ENCODE measurements at regions not wholly inside any gene's neighbourhood (a gene's known extent, or its start where the extent isn't known, plus 50 kb on each side); places are given as distances from the start of the nearest gene placed in this dataset.
"Not testable (repeated sequence)": the region's sequence is repeated elsewhere in the genome, so short reads cannot be mapped to it uniquely, and the experiment has no call there.

DNA sequence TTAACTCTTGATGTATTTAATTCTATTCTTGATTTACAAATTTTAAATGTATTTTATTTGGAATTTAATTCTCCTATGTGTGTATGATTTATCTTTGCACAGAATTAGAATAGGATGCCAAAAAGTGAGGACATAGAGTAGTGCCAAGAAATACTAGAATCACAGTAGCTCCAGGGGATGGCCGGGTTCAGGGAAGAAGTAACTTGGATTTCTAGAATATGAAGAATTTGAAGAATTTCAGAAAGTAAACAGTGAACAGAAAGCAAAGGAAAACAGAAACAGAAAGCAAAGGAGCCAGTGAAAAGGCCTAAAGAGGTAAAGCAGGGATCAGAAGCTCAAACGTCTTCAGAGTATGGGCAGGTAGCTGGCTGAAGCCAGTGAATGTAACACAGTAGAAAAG is 1187.6 kb downstream of the RPA4 start:
- DNase-seq, result no peak

DNA sequence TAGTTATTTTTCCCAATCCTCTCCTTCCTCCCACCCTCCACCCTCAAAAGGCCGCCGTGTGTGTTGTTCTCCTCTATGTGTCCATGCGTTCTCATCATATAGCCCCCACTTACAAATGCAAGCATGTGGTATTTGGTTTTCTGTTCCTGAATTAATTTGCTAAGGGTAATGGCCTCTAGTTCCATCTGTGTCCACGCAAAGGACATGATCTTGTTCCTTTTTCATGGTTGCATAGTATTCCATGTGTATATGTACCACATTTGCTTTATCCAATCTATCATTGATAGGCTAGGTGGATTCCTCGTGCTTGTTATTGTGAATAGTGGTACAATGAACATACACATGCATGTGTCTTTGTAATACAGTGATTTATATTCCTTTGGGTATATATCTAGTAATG is 1193.7 kb downstream of the RPA4 start:
- DNase-seq, result no peak

DNA sequence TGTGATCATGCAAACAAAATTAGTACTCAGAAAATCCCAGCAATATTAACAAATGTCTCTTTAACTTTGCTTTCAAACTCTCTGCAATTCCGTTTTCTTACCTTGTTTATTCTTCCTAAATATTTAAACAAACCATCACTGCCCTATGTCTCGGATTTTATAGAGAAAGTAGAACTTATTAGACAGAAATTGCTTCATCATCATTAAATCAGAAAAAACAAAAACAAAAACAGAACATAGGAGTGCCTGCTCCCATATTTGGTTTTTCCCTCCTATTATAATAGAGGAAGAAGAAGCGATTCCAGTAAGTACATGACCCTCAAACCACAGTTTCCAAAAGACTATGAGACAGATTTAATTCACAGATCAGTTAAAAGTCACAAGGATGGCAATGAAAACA is 1228.0 kb downstream of the RPA4 start:
- DNase-seq, result no peak

DNA sequence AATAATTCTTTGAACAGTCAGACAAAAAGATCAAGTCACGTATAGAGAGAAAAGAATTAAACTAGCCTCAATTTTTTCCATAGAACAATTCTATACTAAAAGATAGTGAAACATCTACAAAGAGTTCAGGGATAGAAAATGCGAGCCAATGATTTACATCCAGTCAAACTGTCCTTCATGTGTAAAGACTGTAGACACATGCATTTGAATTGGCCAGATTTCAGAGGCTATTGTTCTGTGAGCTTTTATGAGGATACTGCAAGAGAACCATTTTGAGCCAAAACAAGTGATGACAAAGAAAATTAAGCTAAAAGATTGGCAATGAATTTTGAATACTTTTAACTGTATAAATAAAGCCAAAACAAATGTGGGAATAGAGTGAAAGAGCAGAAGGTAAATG is 1230.3 kb downstream of the RPA4 start:
- DNase-seq, result no peak

DNA sequence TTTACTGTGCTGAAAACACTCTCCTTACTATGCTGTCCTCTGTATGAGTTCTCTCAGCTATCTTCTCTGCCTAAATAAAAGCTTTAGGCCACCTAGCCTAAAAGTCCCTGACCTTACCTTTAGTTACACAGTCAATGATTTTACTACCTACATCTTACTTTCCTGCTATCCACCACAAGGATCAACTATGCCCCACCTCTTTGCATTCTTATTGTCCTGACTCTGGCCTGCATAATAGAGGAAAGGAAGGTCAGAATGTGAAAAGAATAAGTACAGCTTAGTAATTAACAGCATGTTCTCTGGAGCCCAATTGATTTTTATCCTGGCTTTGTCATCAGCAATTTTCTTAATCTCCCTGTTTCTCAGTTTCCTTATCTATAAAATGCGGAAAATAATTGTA is 1257.8 kb downstream of the RPA4 start:
- DNase-seq, result no peak

DNA sequence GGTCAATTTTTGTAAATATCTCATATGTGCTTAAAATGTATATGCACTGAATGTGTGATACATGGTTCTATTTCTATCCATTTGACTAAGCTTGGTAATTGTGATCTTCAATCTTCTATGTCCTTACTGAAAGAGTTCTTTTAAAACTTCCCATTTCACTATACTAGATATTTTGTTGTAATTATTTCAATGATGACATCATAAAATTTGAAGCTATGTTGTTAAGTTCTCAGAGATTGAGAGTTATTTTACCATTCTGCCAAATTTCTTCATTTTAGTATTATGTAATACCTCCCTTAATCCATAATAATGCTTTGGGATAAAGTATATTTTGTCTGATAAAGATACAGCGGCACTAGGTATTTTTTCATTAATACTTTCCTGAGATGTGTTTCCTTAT is 1307.3 kb downstream of the RPA4 start:
- DNase-seq, result no peak

DNA sequence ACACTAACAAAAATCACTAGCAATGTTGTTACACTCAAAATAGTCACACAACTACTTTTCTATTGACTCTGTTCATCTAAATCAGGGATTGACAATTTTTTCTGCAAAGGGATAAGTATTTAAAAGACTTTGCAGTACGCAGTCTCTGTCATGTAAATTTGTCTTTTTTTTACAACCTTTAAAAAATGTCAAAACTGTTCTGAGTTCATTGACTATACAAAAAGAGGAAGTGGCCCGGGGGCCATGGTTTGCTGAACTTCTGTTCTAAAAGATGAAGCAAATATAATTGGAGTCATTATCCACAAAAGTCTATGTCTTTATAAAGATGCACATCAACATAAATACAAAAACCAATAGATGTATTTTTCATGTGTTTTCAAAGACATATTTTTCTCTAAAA is 1310.3 kb downstream of the RPA4 start:
- no peak for DNase-seq

DNA sequence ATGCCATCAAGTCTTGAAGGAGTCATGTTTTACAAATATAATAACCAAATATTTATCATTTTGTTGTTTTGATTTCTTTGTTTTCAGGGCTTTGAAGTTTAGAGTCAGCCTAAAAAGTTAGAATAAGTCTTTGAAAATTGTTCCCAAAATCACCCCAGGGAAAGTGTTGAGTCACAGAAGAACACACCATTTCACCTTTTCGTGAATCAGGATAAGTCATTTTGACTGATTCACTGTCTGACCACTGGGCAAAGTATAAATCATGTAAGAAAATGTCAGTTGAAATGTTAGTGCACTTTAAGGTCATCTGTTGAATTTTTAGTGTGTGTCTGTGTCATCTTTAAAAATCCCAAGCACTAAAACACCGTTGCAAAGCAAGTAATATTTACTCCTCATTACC is 1320.1 kb downstream of the RPA4 start:
- DNase-seq, result no peak

DNA sequence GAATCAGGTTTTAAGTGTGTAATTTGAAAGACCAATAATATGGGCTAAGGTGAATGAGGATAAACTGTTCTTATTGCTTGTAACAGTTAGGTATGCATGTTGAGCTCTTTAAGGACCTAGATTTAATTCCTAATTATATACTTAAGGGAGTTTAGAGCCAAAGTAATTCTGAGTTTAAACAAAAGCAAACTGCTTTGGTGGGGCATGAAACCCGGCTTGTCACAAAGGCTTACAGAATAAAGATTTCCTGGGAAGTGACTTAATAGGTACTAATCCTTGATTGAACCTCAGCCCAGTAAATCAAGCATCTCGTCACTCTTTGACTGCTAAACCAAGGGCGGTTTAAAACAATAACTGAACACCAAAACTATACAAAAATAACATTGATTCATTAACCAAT is 1324.2 kb downstream of the RPA4 start:
- DNase-seq, result no peak

DNA sequence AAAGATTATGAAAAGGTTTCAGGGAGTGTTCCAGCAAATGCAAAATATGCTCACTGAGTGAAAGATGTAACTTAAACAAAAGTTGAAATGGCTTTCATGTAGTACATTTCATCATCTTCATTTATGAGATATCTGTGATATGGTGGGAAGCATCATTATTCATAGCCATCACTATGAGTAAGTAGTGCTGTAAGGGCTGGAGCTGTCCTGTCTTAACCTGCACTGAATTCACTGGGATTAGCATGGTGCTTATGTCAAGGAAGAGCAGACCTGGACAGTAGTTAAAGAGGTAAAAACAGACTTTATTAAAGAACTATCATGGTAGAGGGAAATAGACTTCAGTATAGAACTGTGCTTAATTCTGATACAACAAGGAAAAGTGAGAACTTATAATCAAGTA is 1347.3 kb downstream of the RPA4 start:
- no peak for DNase-seq

DNA sequence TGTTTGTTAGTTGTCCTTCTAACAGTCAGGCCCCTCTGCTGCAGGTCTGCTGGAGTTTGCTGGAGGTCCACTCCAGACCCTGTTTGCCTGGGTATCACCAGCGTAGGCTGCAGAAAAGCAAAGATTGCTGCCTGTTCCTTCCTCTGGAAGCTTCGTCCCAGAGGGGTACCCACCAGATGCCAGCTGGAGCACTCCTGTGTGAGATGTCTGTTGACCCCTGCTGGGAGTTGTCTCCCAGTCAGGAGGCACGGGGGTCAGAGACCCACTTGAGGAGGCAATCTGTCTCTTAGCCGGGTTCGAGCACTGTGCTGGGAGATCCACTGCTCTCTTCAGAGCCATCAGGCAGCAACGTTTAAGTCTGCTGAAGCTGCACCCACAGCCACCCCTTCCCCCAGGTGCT is 1356.4 kb downstream of the RPA4 start:
- not testable (repeated sequence) for DNase-seq

DNA sequence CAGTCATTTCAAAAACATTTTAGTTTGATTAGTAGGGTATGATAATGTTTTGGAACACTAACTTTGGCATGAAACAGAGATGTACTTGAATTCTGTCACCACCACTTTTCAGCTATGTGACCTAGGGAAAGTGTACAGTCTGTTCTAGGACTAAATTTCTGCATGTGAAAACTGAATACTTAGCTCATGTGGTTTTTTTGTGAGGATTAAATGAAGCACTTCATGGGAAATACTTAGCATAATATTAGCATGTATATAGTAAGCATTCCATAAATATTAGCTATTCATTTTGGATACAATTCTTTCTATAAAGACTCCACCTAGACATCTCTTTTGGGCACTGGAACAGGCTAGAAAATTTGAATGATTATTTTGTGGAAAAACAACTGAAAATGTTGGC is 1379.4 kb downstream of the RPA4 start:
- no peak for DNase-seq

DNA sequence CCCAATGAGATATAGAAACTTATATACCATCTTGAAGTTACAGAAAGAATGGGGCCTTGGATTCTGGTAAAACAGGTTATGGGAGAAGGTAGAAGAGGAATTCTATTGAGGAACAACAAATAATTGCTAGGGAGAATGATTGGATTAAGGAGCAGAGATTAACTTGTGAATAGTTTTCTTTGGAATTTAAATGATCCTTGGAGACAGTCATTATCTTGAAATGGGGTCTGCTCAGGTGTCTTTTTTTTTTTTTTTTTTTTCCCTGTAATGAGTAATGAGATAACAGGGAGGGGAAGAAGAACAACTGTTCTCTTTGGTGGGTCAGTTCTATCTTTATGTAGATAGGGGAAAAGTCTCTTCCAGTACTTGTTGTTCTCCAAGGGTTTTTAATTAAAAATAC is 1406.0 kb downstream of the RPA4 start:
- DNase-seq, result no peak

DNA sequence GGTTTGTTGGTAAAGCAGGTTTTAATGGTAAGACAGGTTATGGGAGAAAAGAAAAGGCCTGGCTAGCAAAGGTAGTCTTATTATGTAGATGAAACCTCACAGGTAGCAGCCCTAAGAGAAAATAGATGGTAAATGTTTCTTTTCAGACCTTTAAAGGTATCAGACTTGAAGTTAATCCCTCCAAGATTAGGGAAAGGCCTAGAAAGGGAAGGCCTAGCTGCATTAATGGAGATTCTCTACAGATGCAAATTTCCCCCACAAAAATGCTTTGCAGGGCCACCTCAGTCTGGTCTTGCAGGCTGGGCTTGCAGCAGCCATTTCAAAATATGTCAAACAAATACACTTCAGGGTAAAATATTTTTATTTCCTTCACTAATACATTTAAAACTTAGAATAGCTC is 1410.6 kb downstream of the RPA4 start:
- DNase-seq, result no peak

DNA sequence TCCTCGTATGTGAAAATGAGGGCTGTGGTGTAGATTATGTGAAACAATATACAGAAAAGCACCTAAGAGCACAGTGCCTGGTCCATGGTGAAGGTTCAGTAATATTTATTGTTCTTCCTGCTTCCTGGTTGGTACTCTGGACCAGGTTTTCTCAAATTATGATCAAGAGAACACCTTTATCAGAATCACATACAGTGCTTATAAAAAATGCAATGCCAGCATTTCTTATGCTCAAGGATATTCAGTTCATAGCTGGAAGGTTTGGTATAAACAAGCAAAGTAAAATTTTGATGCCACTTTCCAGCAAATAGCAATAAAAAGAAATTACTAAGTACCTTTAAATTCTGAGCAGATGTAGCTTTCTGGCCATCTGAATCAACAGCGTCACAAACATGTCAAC is 1412.4 kb downstream of the RPA4 start:
- no peak for DNase-seq

DNA sequence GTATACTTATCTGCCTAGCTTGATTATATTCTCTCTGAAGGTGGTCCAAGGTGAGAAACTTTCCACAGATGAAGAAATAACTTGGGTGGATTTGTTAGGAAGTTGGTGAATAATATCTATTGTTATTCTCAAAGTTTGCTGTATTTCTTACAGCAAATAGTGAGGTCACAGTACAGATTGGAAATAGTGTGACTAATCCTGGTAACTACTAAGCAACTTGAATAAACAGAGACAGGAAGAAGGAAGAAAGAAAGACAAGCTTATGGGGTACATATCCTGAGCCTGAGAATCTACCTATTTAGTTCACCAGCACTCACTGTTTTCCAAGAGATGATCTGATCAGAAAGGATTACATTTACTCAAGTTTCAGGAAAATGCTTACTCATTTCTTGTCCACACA is 1416.1 kb downstream of the RPA4 start:
- no peak for DNase-seq

DNA sequence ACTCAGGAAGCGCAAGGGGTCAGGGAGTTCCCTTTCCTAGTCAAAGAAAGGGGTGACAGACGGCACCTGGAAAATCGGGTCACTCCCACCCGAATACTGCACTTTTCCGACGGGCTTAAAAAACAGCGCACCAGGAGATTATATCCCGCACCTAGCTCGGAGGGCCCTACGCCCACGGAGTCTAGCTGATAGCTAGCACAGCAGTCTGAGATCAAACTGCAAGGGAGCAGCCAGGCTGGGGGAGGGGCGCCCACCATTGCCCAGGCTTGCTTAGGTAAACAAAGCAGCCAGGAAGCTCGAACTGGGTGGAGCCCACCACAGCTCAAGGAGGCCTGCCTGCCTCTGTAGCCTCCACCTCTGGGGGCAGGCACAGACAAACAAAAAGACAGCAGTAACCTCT is 1416.8 kb downstream of the RPA4 start:
- not testable (repeated sequence) for DNase-seq

DNA sequence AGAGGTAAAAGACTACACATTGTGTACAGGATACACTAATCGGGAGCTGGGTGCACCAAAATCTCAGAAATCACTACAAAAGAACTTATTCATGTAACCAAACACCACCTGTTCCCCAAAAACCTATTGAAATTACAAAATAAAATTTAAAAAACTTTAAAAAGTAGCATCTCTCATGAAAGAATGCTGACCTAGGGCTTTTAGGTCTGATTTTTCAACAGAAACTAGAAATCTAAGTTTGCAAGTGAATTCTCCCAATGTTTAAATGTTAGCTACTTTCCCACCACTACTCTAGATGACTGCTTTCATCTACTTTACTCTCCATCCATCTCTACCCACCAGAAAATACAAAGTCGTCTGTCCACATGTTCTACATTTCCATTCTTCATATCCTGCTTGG is 1447.7 kb downstream of the RPA4 start:
- no peak for DNase-seq

DNA sequence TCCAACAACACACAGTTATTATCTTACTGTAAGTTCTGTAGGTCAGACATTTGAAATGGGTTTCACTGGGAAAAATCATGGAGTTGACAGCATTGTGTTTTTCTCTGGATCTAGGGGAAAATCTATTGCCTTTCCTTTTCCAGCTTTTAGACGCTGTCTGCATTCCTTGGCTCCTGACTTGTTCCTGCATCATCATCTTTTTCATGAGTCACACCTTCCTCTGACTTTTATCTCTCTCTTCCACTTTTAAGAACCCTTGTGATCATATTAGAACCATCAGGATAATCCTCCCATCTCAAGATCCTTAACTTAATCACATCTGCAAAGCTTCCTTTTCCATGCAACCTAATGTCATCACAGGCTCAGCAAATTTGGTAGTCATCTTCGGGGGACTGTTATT is 1454.8 kb downstream of the RPA4 start:
- DNase-seq, result no peak

DNA sequence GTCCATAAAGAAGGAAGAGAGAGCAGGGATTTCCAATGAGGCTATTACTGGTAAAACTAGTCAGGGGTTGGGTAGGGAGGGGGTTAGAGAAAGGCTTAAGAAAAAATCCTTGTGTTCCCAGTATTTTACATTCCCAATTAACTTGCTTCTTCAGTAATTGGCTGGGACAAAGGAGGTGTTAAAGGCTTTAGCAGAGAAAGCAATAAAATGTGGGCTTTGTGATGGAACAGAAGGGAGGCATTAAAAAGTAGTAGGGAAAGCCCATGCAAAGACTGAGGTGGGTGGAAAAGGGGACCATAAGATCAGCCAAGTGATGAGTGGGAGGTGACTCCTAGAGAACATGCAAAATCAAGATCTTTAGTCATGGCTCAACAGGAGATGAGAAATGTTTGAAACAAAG is 1467.2 kb downstream of the RPA4 start:
- DNase-seq, result no peak

DNA sequence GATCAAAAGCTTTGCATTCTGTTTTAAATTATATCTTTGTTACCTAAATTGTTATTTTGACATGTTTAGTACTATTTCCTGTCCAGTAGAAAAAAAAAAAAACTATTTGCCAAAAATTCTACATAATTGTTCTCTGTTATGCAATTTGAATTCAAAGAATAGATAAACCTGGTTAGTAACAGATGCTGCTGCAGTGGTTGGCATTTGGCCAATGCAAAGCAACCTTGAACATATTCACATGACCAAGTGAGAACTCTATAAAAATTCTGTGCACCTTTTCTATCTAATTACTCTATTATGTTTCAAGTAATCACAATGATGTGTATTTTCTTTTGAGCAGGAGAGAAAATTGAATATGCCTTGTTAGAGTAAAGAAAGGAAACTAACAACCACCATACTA is 1473.4 kb downstream of the RPA4 start:
- no peak for DNase-seq

DNA sequence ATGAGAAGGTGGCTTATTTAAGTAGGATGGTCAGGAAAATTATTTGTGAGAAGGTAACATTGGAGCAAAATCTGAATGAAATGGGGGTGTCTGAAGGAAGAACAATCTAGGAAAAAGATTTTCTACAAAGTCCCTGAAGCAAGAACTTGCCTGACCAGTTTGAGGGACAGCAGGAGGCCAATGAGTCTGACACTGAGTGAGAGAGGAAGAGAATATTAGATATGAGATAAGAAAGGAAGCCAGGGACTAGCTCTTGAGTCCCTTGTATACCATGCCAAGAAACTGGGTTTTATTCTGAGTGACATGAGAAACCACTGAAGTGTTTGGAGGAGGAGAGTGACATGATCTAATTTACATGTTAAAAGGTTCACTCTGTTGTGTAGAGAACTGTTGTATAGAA is 1478.9 kb downstream of the RPA4 start:
- DNase-seq, result no peak

DNA sequence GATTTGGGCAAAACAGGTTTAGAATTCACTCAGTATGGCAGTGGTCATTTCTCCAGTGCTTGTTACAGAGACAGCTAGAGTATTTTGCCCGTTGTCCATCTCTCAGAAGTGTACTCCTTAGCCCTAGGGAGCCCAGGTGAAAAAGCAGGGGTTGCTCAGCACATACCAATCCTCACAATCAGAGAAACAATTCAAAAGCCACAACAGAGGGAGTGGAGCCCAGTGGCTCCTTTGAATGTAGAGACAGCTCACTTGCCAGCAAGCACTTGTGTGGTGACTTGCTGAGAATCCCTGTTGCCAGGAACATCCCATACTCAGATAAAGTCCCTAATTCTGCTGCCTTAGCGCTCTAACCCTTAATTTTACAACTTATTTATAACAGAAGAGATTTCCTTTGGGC is 1488.3 kb downstream of the RPA4 start:
- no peak for DNase-seq

DNA sequence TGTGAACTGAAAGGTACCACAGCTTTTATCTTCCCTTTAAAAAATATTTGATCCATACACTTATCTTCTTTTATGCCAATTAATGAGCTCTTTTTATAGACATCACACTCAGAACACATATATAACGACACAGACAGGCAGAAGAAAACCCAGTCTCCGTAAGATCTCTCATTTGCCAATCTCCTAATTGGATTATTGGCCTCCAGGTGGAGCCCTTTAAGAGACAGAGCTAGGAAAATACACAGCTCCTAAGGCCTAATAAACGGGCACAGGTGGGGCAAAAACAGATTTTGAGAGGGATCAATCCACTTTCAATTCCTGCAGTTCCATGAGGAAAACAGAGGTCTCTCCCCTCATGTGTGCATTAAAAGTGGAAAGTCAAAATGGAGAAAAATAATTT is 1495.4 kb downstream of the RPA4 start:
- no peak for DNase-seq

DNA sequence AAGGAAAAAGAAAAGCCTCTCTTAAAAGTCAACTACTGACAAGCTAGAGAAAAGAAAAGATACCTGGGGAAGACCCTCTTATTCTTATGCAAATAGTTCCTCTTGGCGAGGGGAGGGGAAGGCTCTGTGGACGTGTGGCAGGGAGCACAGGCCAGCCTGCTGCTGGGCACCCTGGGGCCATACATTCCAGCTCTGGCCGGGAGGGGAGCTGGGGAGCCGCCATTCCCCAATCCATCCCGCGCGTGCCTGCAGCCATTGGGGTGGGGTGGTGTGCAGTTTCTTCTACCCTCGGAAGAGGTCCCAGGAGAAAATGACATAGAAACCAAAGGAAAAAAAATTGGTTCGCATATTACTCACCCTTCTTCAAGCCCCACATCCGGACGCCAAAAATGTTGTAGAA is 1496.4 kb downstream of the RPA4 start:
- DNase-seq, result no peak

DNA sequence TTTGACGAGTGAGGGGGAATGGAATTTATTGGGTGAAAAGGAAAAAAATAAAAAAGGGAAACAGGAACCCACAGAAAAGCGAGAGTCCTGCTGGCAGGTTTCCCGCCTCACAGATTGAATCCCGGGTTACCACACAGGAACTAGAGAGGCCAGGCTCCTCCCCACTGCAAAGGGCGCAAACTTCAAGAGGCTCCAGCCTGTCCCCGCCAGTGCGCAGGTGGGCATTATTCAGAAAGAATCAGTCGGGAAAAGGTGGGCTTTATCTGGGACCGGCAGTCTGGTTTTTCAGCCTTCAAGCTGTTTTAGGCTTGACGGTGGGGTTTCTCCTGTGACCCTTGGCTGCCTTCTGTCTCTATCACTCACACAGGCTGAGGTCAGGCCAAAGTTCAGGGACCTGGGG is 1496.8 kb downstream of the RPA4 start:
- no peak for DNase-seq

DNA sequence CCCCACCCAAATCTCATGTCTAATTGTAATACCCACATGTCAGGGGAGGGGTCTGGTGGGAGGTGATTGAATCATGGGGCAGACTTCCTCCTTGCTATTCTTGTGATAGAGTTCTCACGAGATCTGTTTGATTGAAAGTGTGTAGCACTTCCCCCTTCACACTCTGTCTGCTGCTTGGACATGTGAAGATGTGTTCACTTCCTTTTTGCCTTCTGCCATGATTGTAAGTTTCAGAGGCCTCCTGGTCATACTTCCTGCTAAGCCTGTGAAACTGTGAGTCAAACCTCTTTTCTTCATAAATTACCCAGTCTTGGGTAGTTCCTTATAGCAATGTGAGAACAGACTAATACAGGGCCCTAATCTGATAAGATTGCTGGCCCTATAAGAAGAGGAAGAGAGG is 1514.8 kb downstream of the RPA4 start:
- DNase-seq, result no peak

Data from activated naive CD4-positive, alpha-beta T cell treated with Interleukin-2 at 50 U/mL for 16 hours (primary cell).